ENCODE measurements at regions not wholly inside any gene's neighbourhood (a gene's known extent, or its start where the extent isn't known, plus 50 kb on each side); places are given as distances from the start of the nearest gene placed in this dataset.

DNA sequence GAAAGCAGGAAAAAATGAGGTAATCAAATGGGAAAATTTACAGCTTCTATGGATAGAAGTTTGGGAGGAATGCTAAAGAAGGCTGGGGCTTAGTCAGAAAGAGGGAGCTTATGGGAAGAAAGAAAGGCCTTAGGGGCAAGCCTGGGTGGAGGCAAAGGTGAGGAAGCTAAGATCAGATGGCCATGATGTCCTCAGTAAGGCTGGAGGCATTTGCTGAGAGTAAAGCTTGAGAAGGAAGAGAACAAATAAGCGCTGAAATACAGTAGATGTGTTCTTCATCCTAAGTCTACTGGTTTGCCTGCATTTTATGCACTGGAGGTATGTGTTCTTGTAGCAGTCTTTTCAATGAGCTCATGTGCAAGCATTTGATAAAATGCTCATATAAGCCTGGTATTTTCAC, 355.4 kb downstream of the BRINP2 start:
- Histone ChIP-seq H3K4me3 (ENCODE audit: low read length) (no peak overlapping the region), H3K27me3 (ENCODE audit: control insufficient read depth, low read length) (no peaks in the 10 kb centered on the region), H3K27ac (ENCODE audit: low read depth, low read length) (no peak overlapping the region), H4K20me1 (ENCODE audit: control insufficient read depth, insufficient read depth, low read depth, low read length) (no peaks in the 10 kb centered on the region), H3K9me3 (ENCODE audit: control insufficient read depth, insufficient read depth, low read length) (no peaks in the 10 kb centered on the region), H3K36me3 (ENCODE audit: control insufficient read depth, low read length) (no peaks in the 10 kb centered on the region), H3K9me2 (replicated peaks; ENCODE audit: control insufficient read depth, low read length) (no peaks in the 10 kb centered on the region), H3F3A (ENCODE audit: control insufficient read depth, insufficient read depth) (no peaks in the 10 kb centered on the region), H3K4me2 (ENCODE audit: low read length) (no peak overlapping the region), H3K4me1 (ENCODE audit: control insufficient read depth, low read length) (no peaks in the 10 kb centered on the region), H3K79me2 (ENCODE audit: control insufficient read depth, low read length) (no peaks in the 10 kb centered on the region)
- TF ChIP-seq EZH2phosphoT487 (IDR thresholded peaks at IDR 0.05; ENCODE audit: borderline replicate concordance, low read length): no peak
- TF ChIP-seq, protein P1, sequence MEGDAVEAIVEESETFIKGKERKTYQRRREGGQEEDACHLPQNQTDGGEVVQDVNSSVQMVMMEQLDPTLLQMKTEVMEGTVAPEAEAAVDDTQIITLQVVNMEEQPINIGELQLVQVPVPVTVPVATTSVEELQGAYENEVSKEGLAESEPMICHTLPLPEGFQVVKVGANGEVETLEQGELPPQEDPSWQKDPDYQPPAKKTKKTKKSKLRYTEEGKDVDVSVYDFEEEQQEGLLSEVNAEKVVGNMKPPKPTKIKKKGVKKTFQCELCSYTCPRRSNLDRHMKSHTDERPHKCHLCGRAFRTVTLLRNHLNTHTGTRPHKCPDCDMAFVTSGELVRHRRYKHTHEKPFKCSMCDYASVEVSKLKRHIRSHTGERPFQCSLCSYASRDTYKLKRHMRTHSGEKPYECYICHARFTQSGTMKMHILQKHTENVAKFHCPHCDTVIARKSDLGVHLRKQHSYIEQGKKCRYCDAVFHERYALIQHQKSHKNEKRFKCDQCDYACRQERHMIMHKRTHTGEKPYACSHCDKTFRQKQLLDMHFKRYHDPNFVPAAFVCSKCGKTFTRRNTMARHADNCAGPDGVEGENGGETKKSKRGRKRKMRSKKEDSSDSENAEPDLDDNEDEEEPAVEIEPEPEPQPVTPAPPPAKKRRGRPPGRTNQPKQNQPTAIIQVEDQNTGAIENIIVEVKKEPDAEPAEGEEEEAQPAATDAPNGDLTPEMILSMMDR (IDR thresholded peaks at IDR 0.05; ENCODE audit: low read depth, low read length, poor library complexity, severe bottlenecking): no peak

DNA sequence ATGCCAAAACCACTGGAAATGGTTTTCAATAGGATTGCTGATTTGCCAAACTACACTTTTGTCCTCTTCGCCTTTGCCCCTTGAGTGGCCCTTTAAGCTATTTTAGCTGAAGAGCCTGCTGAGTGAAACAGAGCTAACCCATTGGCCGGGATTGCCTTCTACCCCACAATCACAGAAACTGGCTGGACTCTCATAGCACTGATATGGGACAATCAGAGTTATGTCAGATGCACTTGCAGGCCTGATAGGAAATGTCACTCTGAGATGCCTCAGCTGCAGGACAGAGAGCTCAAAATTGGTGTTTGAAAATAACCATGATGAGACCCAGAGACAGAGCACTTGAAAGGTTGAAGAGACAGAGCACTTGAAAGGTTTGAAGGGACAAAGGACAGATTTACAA, 354.4 kb downstream of the BRINP2 start:
- Histone ChIP-seq H3K4me1 (ENCODE audit: control insufficient read depth, low read length) (no peaks in the 10 kb centered on the region), H3K79me2 (ENCODE audit: control insufficient read depth, low read length) (no peaks in the 10 kb centered on the region), H3K36me3 (ENCODE audit: control insufficient read depth, low read length) (no peaks in the 10 kb centered on the region), H3K4me2 (ENCODE audit: low read length) (no peak overlapping the region), H3K9me3 (ENCODE audit: control insufficient read depth, insufficient read depth, low read length) (no peaks in the 10 kb centered on the region), H3K9me2 (replicated peaks; ENCODE audit: control insufficient read depth, low read length) (no peaks in the 10 kb centered on the region), H3F3A (ENCODE audit: control insufficient read depth, insufficient read depth) (no peaks in the 10 kb centered on the region), H3K4me3 (ENCODE audit: low read length) (no peak overlapping the region), H3K27ac (ENCODE audit: low read depth, low read length) (no peak overlapping the region), H4K20me1 (ENCODE audit: control insufficient read depth, insufficient read depth, low read depth, low read length) (no peaks in the 10 kb centered on the region), H3K27me3 (ENCODE audit: control insufficient read depth, low read length) (no peaks in the 10 kb centered on the region)
- TF ChIP-seq, protein P1 (IDR thresholded peaks at IDR 0.05; ENCODE audit: low read depth, low read length, poor library complexity, severe bottlenecking): no peak
- TF ChIP-seq EZH2phosphoT487 (IDR thresholded peaks at IDR 0.05; ENCODE audit: borderline replicate concordance, low read length): no peak

- Histone ChIP-seq H3K9me2 (replicated peaks; ENCODE audit: control insufficient read depth, low read length) (no peaks in the 10 kb centered on the region), H3K27ac (ENCODE audit: low read depth, low read length) (no peak overlapping the region), H3K27me3 (ENCODE audit: control insufficient read depth, low read length) (no peaks in the 10 kb centered on the region), H4K20me1 (ENCODE audit: control insufficient read depth, insufficient read depth, low read depth, low read length) (no peaks in the 10 kb centered on the region), H3K36me3 (ENCODE audit: control insufficient read depth, low read length) (no peaks in the 10 kb centered on the region), H3F3A (ENCODE audit: control insufficient read depth, insufficient read depth) (no peaks in the 10 kb centered on the region), H3K4me2 (ENCODE audit: low read length) (no peak overlapping the region), H3K9me3 (ENCODE audit: control insufficient read depth, insufficient read depth, low read length) (no peaks in the 10 kb centered on the region), H3K4me3 (ENCODE audit: low read length) (no peak overlapping the region), H3K79me2 (ENCODE audit: control insufficient read depth, low read length) (no peaks in the 10 kb centered on the region), H3K4me1 (ENCODE audit: control insufficient read depth, low read length) (no peaks in the 10 kb centered on the region)
- TF ChIP-seq EZH2phosphoT487 (IDR thresholded peaks at IDR 0.05; ENCODE audit: borderline replicate concordance, low read length): no peak
- TF ChIP-seq, protein P1 (IDR thresholded peaks at IDR 0.05; ENCODE audit: low read depth, low read length, poor library complexity, severe bottlenecking): no peak
Measured at GRCh38 chr1:177517546-177517945, 346.8 kb downstream of the BRINP2 start.

- Histone ChIP-seq H3K4me1 (ENCODE audit: control insufficient read depth, low read length) (no peaks in the 10 kb centered on the region), H3F3A (ENCODE audit: control insufficient read depth, insufficient read depth) (no peaks in the 10 kb centered on the region), H3K9me2 (replicated peaks; ENCODE audit: control insufficient read depth, low read length) (no peaks in the 10 kb centered on the region), H3K4me2 (ENCODE audit: low read length) (no peak overlapping the region), H3K27me3 (ENCODE audit: control insufficient read depth, low read length) (no peaks in the 10 kb centered on the region), H3K9me3 (ENCODE audit: control insufficient read depth, insufficient read depth, low read length) (no peaks in the 10 kb centered on the region), H3K79me2 (ENCODE audit: control insufficient read depth, low read length) (no peaks in the 10 kb centered on the region), H4K20me1 (ENCODE audit: control insufficient read depth, insufficient read depth, low read depth, low read length) (no peaks in the 10 kb centered on the region), H3K36me3 (ENCODE audit: control insufficient read depth, low read length) (no peaks in the 10 kb centered on the region), H3K27ac (ENCODE audit: low read depth, low read length) (no peak overlapping the region), H3K4me3 (ENCODE audit: low read length) (no peak overlapping the region)
- no peak for TF ChIP-seq EZH2phosphoT487 (IDR thresholded peaks at IDR 0.05; ENCODE audit: borderline replicate concordance, low read length)
- TF ChIP-seq, protein P1 (IDR thresholded peaks at IDR 0.05; ENCODE audit: low read depth, low read length, poor library complexity, severe bottlenecking): no peak
Measured at GRCh38 chr1:177514207-177514606, 343.4 kb downstream of the BRINP2 start.

Measured in DOHH2 (cell line).